ENCODE measurements at regions not wholly inside any gene's neighbourhood (a gene's known extent, or its start where the extent isn't known, plus 50 kb on each side); places are given as distances from the start of the nearest gene placed in this dataset.
"Not testable (repeated sequence)": the region's sequence is repeated elsewhere in the genome, so short reads cannot be mapped to it uniquely, and the experiment has no call there.

- no peak overlapping the region for H3K4me3 ChIP-seq
- no peaks in the 10 kb centered on the region for H3K27me3 ChIP-seq
- no peaks in the 10 kb centered on the region for H3K9me3 ChIP-seq (ENCODE audit: low read depth)
- no peaks in the 10 kb centered on the region for H3K36me3 ChIP-seq
- no peaks in the 10 kb centered on the region for H3K4me1 ChIP-seq (ENCODE audit: low read depth)
- H3K27ac ChIP-seq = no peak overlapping the region
- DNase-seq (ENCODE audit: low read depth in 1 of 2, low spot score in 1 of 2) = no peak
- no peak for TF ChIP-seq CTCF (IDR thresholded peaks at IDR 0.05; ENCODE audit: low read depth, low read length)
Observed at GRCh38 chr4:112832493-112832892, 195.6 kb downstream of the LARP7 start.

GRCh38 chr4:112836895-112837294, 200.0 kb downstream of the LARP7 start:
- H3K4me1 ChIP-seq (ENCODE audit: low read depth) = peaks cover 8% of the 10 kb centered on the region
- no peaks in the 10 kb centered on the region for H3K9me3 ChIP-seq (ENCODE audit: low read depth)
- no peaks in the 10 kb centered on the region for H3K36me3 ChIP-seq
- no peak for DNase-seq (ENCODE audit: low read depth in 1 of 2, low spot score in 1 of 2)
- H3K27ac ChIP-seq = no peak overlapping the region
- H3K4me3 ChIP-seq = no peak overlapping the region
- no peaks in the 10 kb centered on the region for H3K27me3 ChIP-seq
- TF ChIP-seq CTCF (IDR thresholded peaks at IDR 0.05; ENCODE audit: low read depth, low read length) = no peak

GRCh38 chr4:112838015-112838414, 201.1 kb downstream of the LARP7 start:
- not testable (repeated sequence) for H3K36me3 ChIP-seq; DNase-seq (ENCODE audit: low read depth in 1 of 2, low spot score in 1 of 2); H3K4me3 ChIP-seq; H3K4me1 ChIP-seq (ENCODE audit: low read depth); H3K9me3 ChIP-seq (ENCODE audit: low read depth); H3K27ac ChIP-seq; H3K27me3 ChIP-seq

GRCh38 chr4:112840061-112840460, 203.1 kb downstream of the LARP7 start:
- no peaks in the 10 kb centered on the region for H3K9me3 ChIP-seq (ENCODE audit: low read depth)
- H3K36me3 ChIP-seq = no peaks in the 10 kb centered on the region
- H3K27ac ChIP-seq = no peak overlapping the region
- no peak for TF ChIP-seq CTCF (IDR thresholded peaks at IDR 0.05; ENCODE audit: low read depth, low read length)
- no peak overlapping the region for H3K4me3 ChIP-seq
- no peaks in the 10 kb centered on the region for H3K27me3 ChIP-seq
- DNase-seq (ENCODE audit: low read depth in 1 of 2, low spot score in 1 of 2) = no peak
- peaks cover 8% of the 10 kb centered on the region for H3K4me1 ChIP-seq (ENCODE audit: low read depth)

GRCh38 chr4:112840619-112841018, 203.7 kb downstream of the LARP7 start:
- H3K27ac ChIP-seq = no peak overlapping the region

GRCh38 chr4:112842513-112842912, 205.6 kb downstream of the LARP7 start:
- Histone ChIP-seq H3K27me3 (no peaks in the 10 kb centered on the region), H3K4me1 (ENCODE audit: low read depth) (peaks cover 8% of the 10 kb centered on the region), H3K36me3 (no peaks in the 10 kb centered on the region), H3K27ac (no peak overlapping the region), H3K9me3 (ENCODE audit: low read depth) (no peaks in the 10 kb centered on the region), H3K4me3 (no peak overlapping the region)
- TF ChIP-seq CTCF (IDR thresholded peaks at IDR 0.05; ENCODE audit: low read depth, low read length) = no peak
- DNase-seq (ENCODE audit: low read depth in 1 of 2, low spot score in 1 of 2) = no peak

More at GRCh38 chr4:112840619-112841018, 203.7 kb downstream of the LARP7 start:
- TF ChIP-seq CTCF (IDR thresholded peaks at IDR 0.05; ENCODE audit: low read depth, low read length) = no peak
- H3K27me3 ChIP-seq = no peaks in the 10 kb centered on the region
- H3K4me1 ChIP-seq (ENCODE audit: low read depth) = peaks cover 8% of the 10 kb centered on the region
- no peak overlapping the region for H3K4me3 ChIP-seq
- no peaks in the 10 kb centered on the region for H3K9me3 ChIP-seq (ENCODE audit: low read depth)
- no peak for DNase-seq (ENCODE audit: low read depth in 1 of 2, low spot score in 1 of 2)
- no peaks in the 10 kb centered on the region for H3K36me3 ChIP-seq

Data from cardiac muscle cell (in vitro differentiated cells and primary cell).